Mesodermal cell (in vitro differentiated cells): ENCODE measurements at regions not wholly inside any gene's neighbourhood (a gene's known extent, or its start where the extent isn't known, plus 50 kb on each side); places are given as distances from the start of the nearest gene placed in this dataset.
A peak's percentile ranks its signal among the peaks of the same experiment; 100 is the strongest.

Experiments used
- H3K27ac ChIP-seq: 2 replicates; pipeline ENCODE4 v1.7.0; 2013; ENCODE audit warnings: mild to moderate bottlenecking, low read depth, low read length, moderate library complexity; ENCODE audit not compliant: severe bottlenecking
- H3K36me3 ChIP-seq: 2 replicates; pipeline ENCODE4 v1.7.1; 2013; ENCODE audit warnings: mild to moderate bottlenecking, low read length, moderate library complexity; ENCODE audit not compliant: control insufficient read depth, insufficient read depth
- H3K4me1 ChIP-seq: one replicate; pipeline ENCODE4 v1.7.1; 2013; ENCODE audit warnings: mild to moderate bottlenecking, low read length; ENCODE audit not compliant: insufficient read depth, control insufficient read depth, poor library complexity, severe bottlenecking
- H3K4me3 ChIP-seq: 2 replicates; pipeline ENCODE4 v1.7.0; 2013; ENCODE audit warnings: low read length, control low read depth, mild to moderate bottlenecking; ENCODE audit not compliant: insufficient read depth, poor library complexity, severe bottlenecking; ENCODE audit errors: extremely low read depth
- H3K9me3 ChIP-seq: 2 replicates; pipeline ENCODE4 v1.7.1; 2013; ENCODE audit warnings: mild to moderate bottlenecking, low read length, moderate library complexity; ENCODE audit not compliant: control insufficient read depth
- WGBS, 2 experiments: methylation state at CpG; one replicate each; pipeline ENCODE4 v1.1.5; 2013; ENCODE audit warnings: missing lambda C conversion rate in 2 of 2; ENCODE audit not compliant: insufficient coverage in 2 of 2; 5-methylcytosine and 5-hydroxymethylcytosine counted together

- WGBS, 2 experiments = 95 to 100% methylated on average over 3 to 4 of the region's 5 CpGs
- Histone ChIP-seq H3K36me3 (no peaks in the 10 kb centered on the region), H3K27ac (no peak overlapping the region), H3K9me3 (no peaks in the 10 kb centered on the region), H3K4me1 (no peaks in the 10 kb centered on the region), H3K4me3 (no peak overlapping the region)
These were observed 170.6 kb upstream of the DIO2 start for GRCh38 chr14:80381807-80382363.

GRCh38 chr14:80379035-80379434 lies 167.7 kb upstream of the DIO2 start:
- WGBS, 2 experiments = no CpG with 5 or more reads among the region's 1 CpG
- Histone ChIP-seq H3K4me3 (no peak overlapping the region), H3K36me3 (no peaks in the 10 kb centered on the region), H3K27ac (no peak overlapping the region), H3K4me1 (no peaks in the 10 kb centered on the region), H3K9me3 (no peaks in the 10 kb centered on the region)

GRCh38 chr14:80378084-80378690 lies 166.9 kb upstream of the DIO2 start:
- no peaks in the 10 kb centered on the region for H3K9me3 ChIP-seq
- WGBS, 2 experiments = 89 to 94% methylated on average over 4 to 6 of the region's 9 CpGs

DNA sequence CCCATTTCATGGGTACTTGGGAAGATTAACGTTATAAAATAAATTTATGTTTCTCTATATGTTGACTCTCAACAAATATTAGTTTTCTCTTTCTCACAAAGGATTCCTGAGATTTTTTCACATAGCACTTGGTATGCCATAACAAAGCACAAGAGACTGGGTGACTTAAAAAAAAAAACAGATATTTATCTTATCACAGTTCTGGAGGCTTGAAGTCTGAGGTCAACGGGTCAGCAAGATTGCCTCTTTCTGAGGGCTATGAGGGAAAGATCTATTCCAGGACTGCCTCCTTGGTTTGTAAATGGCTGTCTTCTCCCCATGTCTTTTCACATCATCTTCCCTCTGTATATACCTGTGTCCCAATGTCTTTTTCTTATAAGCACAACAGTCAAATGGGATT lies 153.5 kb upstream of the DIO2 start:
- Histone ChIP-seq H3K9me3 (no peaks in the 10 kb centered on the region), H3K27ac (peak overlapping the region; percentile 31), H3K36me3 (no peaks in the 10 kb centered on the region), H3K4me3 (no peak overlapping the region), H3K4me1 (peaks cover 14% of the 10 kb centered on the region)
- WGBS, 2 experiments = 57 to 80% methylated on average over 1 of the region's 2 CpGs

More at GRCh38 chr14:80378084-80378690, 166.9 kb upstream of the DIO2 start:
- H3K4me3 ChIP-seq = no peak overlapping the region
- no peaks in the 10 kb centered on the region for H3K4me1 ChIP-seq
- H3K36me3 ChIP-seq = no peaks in the 10 kb centered on the region
- no peak overlapping the region for H3K27ac ChIP-seq

DNA sequence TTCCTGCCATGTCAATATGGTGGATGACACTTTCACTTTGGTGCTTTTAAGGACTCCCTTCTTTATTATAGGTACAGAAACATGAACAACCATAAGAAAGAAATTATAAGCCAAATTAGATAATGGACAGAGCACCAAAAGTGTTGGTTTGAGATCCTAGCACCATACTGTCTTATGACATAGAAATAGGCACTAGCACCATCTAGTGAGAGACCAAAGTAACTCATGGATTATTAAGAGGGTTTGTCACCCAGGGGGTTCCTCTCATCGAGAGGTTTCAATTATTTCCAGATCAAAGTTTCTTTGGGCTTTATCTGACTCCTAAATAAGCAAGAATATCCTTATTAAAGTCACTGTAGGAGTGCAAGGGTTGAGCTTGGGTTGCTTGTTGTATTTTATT lies 153.0 kb upstream of the DIO2 start:
- Histone ChIP-seq H3K36me3 (no peaks in the 10 kb centered on the region), H3K27ac (peak overlapping the region; percentile 19), H3K9me3 (no peaks in the 10 kb centered on the region), H3K4me1 (peaks cover 14% of the 10 kb centered on the region), H3K4me3 (no peak overlapping the region)
- WGBS, 2 experiments = 57% methylated on average over 1 of the region's 1 CpG; no CpG with 5 or more reads in 1 of the 2 experiments

- H3K27ac ChIP-seq = no peak overlapping the region
These were observed 146.8 kb upstream of the DIO2 start for GRCh38 chr14:80358112-80358511.

GRCh38 chr14:80356413-80356812 lies 145.1 kb upstream of the DIO2 start:
- no peaks in the 10 kb centered on the region for H3K9me3 ChIP-seq
- H3K4me3 ChIP-seq = no peak overlapping the region
- no peaks in the 10 kb centered on the region for H3K36me3 ChIP-seq
- no CpG with 5 or more reads among the region's 2 CpGs for WGBS, 2 experiments
- no peaks in the 10 kb centered on the region for H3K4me1 ChIP-seq
- no peak overlapping the region for H3K27ac ChIP-seq

More at GRCh38 chr14:80358112-80358511, 146.8 kb upstream of the DIO2 start:
- no peaks in the 10 kb centered on the region for H3K9me3 ChIP-seq
- H3K36me3 ChIP-seq = no peaks in the 10 kb centered on the region
- no peak overlapping the region for H3K4me3 ChIP-seq
- WGBS, 2 experiments = 72 to 75% methylated on average over 4 of the region's 5 CpGs
- no peaks in the 10 kb centered on the region for H3K4me1 ChIP-seq

- Histone ChIP-seq H3K4me1 (no peaks in the 10 kb centered on the region), H3K36me3 (no peaks in the 10 kb centered on the region), H3K9me3 (no peaks in the 10 kb centered on the region), H3K27ac (no peak overlapping the region), H3K4me3 (no peak overlapping the region)
- WGBS, 2 experiments = 79 to 86% methylated on average over 5 of the region's 6 CpGs
These were observed 143.7 kb upstream of the DIO2 start for GRCh38 chr14:80354860-80355581.

DNA sequence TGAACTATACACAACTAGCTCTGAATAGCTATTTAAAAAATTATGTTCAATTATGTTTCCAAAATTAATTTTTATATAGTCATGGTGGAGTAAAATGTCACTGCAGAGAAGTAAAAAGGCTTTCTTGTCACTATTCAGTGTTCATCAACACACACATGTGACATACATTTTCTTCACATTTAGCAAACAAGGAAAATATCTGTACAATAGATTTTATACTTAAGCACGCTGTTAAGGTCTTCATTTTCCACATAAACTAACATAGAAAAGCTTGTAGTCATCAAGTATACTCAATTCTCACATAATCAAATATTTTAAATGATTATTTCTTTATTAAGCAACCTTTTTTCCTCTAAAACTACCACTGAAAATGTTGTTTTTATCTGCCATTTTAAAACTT lies 141.2 kb upstream of the DIO2 start:
- Histone ChIP-seq H3K4me3 (no peak overlapping the region), H3K27ac (no peak overlapping the region), H3K36me3 (no peaks in the 10 kb centered on the region), H3K9me3 (no peaks in the 10 kb centered on the region), H3K4me1 (no peaks in the 10 kb centered on the region)
- no CpG with 5 or more reads among the region's 1 CpG for WGBS, 2 experiments

DNA sequence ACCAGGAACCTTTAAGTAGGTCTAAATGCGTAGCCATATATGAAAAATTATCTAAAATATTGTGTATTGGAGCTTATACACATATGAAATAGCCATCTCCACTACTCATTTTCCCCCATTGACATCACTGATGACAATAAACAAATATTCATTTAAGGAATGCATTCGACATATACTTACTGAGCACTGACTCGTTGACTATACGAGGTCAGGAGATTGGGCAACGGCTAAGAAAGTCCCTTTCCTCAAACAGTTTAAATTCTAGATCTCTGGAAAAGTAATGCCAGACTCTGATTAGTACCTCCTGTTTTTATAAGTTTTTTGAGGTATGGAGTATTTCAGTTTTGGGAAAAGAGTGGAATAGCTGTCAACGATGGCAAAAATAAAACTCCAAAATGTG lies 139.4 kb upstream of the DIO2 start:
- no peak overlapping the region for H3K4me3 ChIP-seq
- 92 to 93% methylated on average over 4 of the region's 6 CpGs for WGBS, 2 experiments
- H3K9me3 ChIP-seq = no peaks in the 10 kb centered on the region
- no peaks in the 10 kb centered on the region for H3K4me1 ChIP-seq
- H3K27ac ChIP-seq = no peak overlapping the region
- H3K36me3 ChIP-seq = no peaks in the 10 kb centered on the region

DNA sequence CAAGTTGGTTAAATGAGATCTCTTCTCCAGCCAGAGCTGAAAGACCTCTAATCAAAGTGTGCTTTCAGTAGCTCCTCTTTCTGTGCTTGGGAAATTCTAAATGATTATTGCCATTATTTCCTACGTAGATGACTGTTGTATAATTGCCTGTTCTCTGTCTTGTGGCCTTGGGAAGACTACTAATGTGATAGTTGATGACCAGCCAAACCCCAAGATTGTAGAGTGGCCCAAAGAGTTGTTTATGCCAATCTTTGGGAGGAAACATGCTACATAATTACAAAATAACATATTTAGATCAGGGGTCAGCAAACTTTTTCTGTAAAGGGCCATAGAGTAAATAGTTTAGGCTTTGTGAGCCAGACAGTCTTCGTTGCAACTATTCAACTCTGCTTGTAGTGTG lies 135.1 kb upstream of the DIO2 start:
- no CpG with 5 or more reads among the region's 2 CpGs for WGBS, 2 experiments
- no peaks in the 10 kb centered on the region for H3K36me3 ChIP-seq
- no peaks in the 10 kb centered on the region for H3K9me3 ChIP-seq

More for the DNA sequence above, 135.1 kb upstream of the DIO2 start:
- Histone ChIP-seq H3K4me1 (no peaks in the 10 kb centered on the region), H3K4me3 (no peak overlapping the region), H3K27ac (no peak overlapping the region)
